Activated T-helper 2 cell treated with anti-CD3 and anti-CD28 coated beads, Interferon-gamma antibody, Interleukin-2, Interleukin-4, amounts not matched to agents 10 μg/mL and 5 μg/mL and 100 μg/mL, durations not matched to agents 14 hours and 24 hours and 36 hours (primary cell): ENCODE measurements at regions not wholly inside any gene's neighbourhood (a gene's known extent, or its start where the extent isn't known, plus 50 kb on each side); places are given as distances from the start of the nearest gene placed in this dataset.

Experiments used
- DNase-seq: peaks from one replicate; pipeline ENCODE4 v3.0.0; 2021; ENCODE audit warnings: low spot score
- H3K27ac Mint-ChIP-seq: one replicate; pipeline ENCODE4 v1.8.0; 2021; ENCODE audit warnings: mixed read lengths
- H3K27me3 Mint-ChIP-seq: one replicate; pipeline ENCODE4 v1.8.0; 2021; ENCODE audit warnings: low read depth, mixed read lengths
- H3K36me3 Mint-ChIP-seq: one replicate; pipeline ENCODE4 v1.8.0; 2021; ENCODE audit warnings: low read depth, mixed read lengths
- H3K4me1 Mint-ChIP-seq: one replicate; pipeline ENCODE4 v1.8.0; 2021; ENCODE audit warnings: low read depth, mixed read lengths
- H3K4me3 Mint-ChIP-seq: one replicate; pipeline ENCODE4 v1.8.0; 2021; ENCODE audit warnings: low read depth, mild to moderate bottlenecking, moderate library complexity, mixed read lengths
- H3K9me3 Mint-ChIP-seq: one replicate; pipeline ENCODE4 v1.8.0; 2021; ENCODE audit warnings: mixed read lengths
- intact Hi-C: fragments of 100-400 bp; cut with micrococcal nuclease; formaldehyde crosslinking; loops from one replicate; pipeline ENCODE4 v1.15.1; 2023

GRCh38 chr10:36581237-36581636 is 544.2 kb upstream of the ANKRD30A start:
- intact Hi-C loops: no loop called here
- DNase-seq: no peak
- Mint-ChIP-seq H3K27me3 (no peaks in the 10 kb centered on the region), H3K4me3 (no peak overlapping the region), H3K9me3 (peaks cover 52% of the 10 kb centered on the region), H3K36me3 (no peaks in the 10 kb centered on the region), H3K4me1 (no peaks in the 10 kb centered on the region), H3K27ac (no peak overlapping the region)

- no peak overlapping the region for H3K4me3 Mint-ChIP-seq
- peaks cover 50% of the 10 kb centered on the region for H3K9me3 Mint-ChIP-seq
- intact Hi-C loops: no loop called here
- H3K27me3 Mint-ChIP-seq: no peaks in the 10 kb centered on the region
- H3K27ac Mint-ChIP-seq: no peak overlapping the region
- no peaks in the 10 kb centered on the region for H3K4me1 Mint-ChIP-seq
- H3K36me3 Mint-ChIP-seq: no peaks in the 10 kb centered on the region
- no peak for DNase-seq
These were observed 547.1 kb upstream of the ANKRD30A start for GRCh38 chr10:36578306-36578705.

DNA sequence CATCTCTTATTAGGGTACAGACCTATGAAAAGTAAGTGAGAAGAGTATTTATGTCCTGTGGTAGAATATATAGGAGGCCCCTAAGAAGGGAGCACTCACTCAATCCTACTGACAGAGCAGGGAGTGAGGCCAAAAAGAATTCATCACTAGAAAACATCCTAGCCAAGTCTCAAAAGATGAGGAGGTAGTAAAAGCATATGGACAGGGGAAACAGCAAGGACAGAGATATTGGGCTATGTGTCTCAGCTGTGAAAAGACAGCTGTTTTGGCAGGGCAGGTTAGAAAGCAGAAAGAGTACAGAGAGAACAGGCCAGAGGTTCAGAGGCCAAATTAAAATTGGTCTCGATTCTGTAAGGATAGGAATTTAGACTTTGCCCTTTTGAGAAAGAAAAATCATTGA is 548.3 kb upstream of the ANKRD30A start:
- H3K4me1 Mint-ChIP-seq: no peaks in the 10 kb centered on the region
- DNase-seq: no peak
- intact Hi-C loops: no loop called here
- no peak overlapping the region for H3K27ac Mint-ChIP-seq
- H3K36me3 Mint-ChIP-seq: no peaks in the 10 kb centered on the region
- no peaks in the 10 kb centered on the region for H3K27me3 Mint-ChIP-seq
- no peak overlapping the region for H3K4me3 Mint-ChIP-seq
- H3K9me3 Mint-ChIP-seq: peaks cover 42% of the 10 kb centered on the region

DNA sequence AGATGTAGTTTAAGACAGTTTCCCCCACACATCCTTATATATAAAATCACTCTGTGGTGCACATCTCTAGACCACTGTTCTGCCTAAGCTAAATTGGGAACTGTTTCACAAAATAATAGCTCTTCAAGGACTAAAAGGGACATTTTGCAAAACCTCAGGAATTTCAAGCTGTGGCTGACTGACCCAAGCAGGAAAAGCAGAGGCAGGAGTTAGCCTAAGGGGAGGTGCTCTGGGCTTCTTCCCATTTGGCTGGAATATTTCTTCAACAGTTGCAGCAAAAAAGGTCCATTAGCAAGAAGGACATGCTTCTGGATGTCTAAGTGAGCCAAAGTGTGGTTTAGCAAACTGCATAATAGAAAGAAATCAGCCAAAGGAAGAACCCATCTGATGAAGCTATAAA is 551.2 kb upstream of the ANKRD30A start:
- DNase-seq: no peak
- no peak overlapping the region for H3K4me3 Mint-ChIP-seq
- no peaks in the 10 kb centered on the region for H3K36me3 Mint-ChIP-seq
- no peaks in the 10 kb centered on the region for H3K27me3 Mint-ChIP-seq
- H3K4me1 Mint-ChIP-seq: no peaks in the 10 kb centered on the region
- intact Hi-C loops: no loop called here
- H3K9me3 Mint-ChIP-seq: peaks cover 33% of the 10 kb centered on the region
- H3K27ac Mint-ChIP-seq: no peak overlapping the region

- intact Hi-C loops: no loop called here
- Mint-ChIP-seq H3K4me1 (no peaks in the 10 kb centered on the region), H3K27me3 (no peaks in the 10 kb centered on the region), H3K9me3 (peaks cover 32% of the 10 kb centered on the region), H3K27ac (no peak overlapping the region), H3K36me3 (no peaks in the 10 kb centered on the region), H3K4me3 (no peak overlapping the region)
- DNase-seq: no peak
These were observed 552.2 kb upstream of the ANKRD30A start for GRCh38 chr10:36573246-36573645.

GRCh38 chr10:36564433-36564832 is 561.0 kb upstream of the ANKRD30A start:
- Mint-ChIP-seq H3K4me3 (no peak overlapping the region), H3K27me3 (no peaks in the 10 kb centered on the region), H3K4me1 (no peaks in the 10 kb centered on the region), H3K9me3 (peaks cover 25% of the 10 kb centered on the region), H3K36me3 (no peaks in the 10 kb centered on the region), H3K27ac (no peak overlapping the region)
- intact Hi-C loops: no loop called here
- no peak for DNase-seq

GRCh38 chr10:36559412-36560400 is 565.7 kb upstream of the ANKRD30A start:
- Mint-ChIP-seq H3K4me3 (no peak overlapping the region), H3K4me1 (no peaks in the 10 kb centered on the region), H3K9me3 (peaks cover 20% of the 10 kb centered on the region), H3K27me3 (no peaks in the 10 kb centered on the region), H3K27ac (no peak overlapping the region), H3K36me3 (no peaks in the 10 kb centered on the region)
- no peak for DNase-seq
- intact Hi-C loops: no loop called here

GRCh38 chr10:36556468-36556867 is 568.9 kb upstream of the ANKRD30A start:
- H3K36me3 Mint-ChIP-seq: no peaks in the 10 kb centered on the region
- H3K9me3 Mint-ChIP-seq: peaks cover 24% of the 10 kb centered on the region
- H3K27ac Mint-ChIP-seq: no peak overlapping the region
- H3K4me3 Mint-ChIP-seq: no peak overlapping the region
- H3K4me1 Mint-ChIP-seq: no peaks in the 10 kb centered on the region
- no peaks in the 10 kb centered on the region for H3K27me3 Mint-ChIP-seq
- no peak for DNase-seq
- intact Hi-C loops: no loop called here

DNA sequence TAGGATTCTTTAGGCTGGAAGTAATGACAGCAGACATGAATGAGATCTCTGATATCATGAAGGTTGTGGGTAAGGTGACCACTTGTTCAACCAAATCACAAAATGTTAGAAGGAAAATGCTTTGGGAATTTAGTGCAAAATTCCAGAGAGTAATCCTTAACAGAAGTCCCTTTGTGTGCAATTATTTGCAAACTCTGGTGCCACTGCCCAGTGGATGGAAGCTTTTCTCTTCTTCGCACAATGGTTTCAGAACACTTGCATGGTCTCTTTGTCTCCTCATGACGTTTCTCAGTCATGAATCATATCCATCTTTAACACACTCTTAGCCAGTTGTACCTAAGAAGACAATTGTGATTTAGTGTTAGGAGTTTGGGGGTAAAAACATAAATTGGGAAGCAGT is 570.4 kb upstream of the ANKRD30A start:
- Mint-ChIP-seq H3K4me3 (no peak overlapping the region), H3K27ac (no peak overlapping the region), H3K27me3 (no peaks in the 10 kb centered on the region), H3K4me1 (no peaks in the 10 kb centered on the region), H3K9me3 (peaks cover 30% of the 10 kb centered on the region), H3K36me3 (no peaks in the 10 kb centered on the region)
- intact Hi-C loops: no loop called here
- DNase-seq: no peak

GRCh38 chr10:36547965-36548364 is 577.4 kb upstream of the ANKRD30A start:
- DNase-seq: no peak
- H3K9me3 Mint-ChIP-seq: peaks cover 34% of the 10 kb centered on the region
- no peaks in the 10 kb centered on the region for H3K36me3 Mint-ChIP-seq
- no peaks in the 10 kb centered on the region for H3K4me1 Mint-ChIP-seq
- intact Hi-C loops: no loop called here
- H3K4me3 Mint-ChIP-seq: no peak overlapping the region
- H3K27me3 Mint-ChIP-seq: no peaks in the 10 kb centered on the region
- no peak overlapping the region for H3K27ac Mint-ChIP-seq

DNA sequence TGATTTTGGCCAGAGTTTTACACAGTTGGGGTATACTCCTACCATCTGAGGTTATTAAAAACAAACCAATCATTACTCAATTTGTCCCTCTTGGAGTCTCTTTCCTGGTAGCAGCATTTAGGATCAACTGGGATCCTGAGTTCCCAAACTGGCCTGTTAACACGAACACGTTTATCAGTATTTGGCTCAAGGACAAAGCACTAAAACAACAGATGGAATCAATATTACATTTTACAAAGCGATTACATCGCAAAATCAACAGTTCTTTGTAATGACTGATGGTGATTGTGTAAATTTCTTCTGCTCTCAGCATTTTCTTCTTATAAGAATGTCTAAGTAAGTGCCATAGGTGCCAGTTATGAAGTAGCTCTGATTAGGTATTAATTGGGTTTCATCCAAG is 582.9 kb upstream of the ANKRD30A start:
- no peaks in the 10 kb centered on the region for H3K27me3 Mint-ChIP-seq
- DNase-seq: no peak

DNA sequence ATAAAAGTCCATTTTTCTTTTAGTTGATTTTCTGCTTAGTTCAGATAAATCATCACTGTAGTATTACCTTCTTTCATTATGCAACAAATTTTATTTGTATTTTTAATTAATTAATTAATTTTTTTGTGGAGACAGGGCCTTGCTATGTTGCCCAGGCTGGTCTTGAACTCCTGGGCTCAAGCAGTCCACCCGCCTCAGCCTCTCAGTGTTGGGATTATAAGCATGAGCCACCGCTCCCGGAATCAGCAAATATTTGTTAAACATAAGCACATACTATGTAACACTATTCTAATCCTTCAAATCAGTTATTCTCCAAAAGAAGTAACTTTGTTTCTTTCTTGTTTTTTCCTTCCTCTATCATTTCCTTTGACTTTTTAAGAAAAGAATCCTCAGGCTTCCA is 584.8 kb upstream of the ANKRD30A start:
- Mint-ChIP-seq H3K9me3 (peaks cover 7% of the 10 kb centered on the region), H3K27ac (no peak overlapping the region), H3K4me1 (no peaks in the 10 kb centered on the region), H3K36me3 (no peaks in the 10 kb centered on the region), H3K27me3 (no peaks in the 10 kb centered on the region), H3K4me3 (no peak overlapping the region)
- DNase-seq: no peak
- intact Hi-C loops: no loop called here

More for the DNA sequence above, 582.9 kb upstream of the ANKRD30A start:
- H3K9me3 Mint-ChIP-seq: peaks cover 15% of the 10 kb centered on the region
- no peak overlapping the region for H3K4me3 Mint-ChIP-seq
- intact Hi-C loops: no loop called here
- H3K4me1 Mint-ChIP-seq: no peaks in the 10 kb centered on the region
- H3K36me3 Mint-ChIP-seq: no peaks in the 10 kb centered on the region
- no peak overlapping the region for H3K27ac Mint-ChIP-seq

DNA sequence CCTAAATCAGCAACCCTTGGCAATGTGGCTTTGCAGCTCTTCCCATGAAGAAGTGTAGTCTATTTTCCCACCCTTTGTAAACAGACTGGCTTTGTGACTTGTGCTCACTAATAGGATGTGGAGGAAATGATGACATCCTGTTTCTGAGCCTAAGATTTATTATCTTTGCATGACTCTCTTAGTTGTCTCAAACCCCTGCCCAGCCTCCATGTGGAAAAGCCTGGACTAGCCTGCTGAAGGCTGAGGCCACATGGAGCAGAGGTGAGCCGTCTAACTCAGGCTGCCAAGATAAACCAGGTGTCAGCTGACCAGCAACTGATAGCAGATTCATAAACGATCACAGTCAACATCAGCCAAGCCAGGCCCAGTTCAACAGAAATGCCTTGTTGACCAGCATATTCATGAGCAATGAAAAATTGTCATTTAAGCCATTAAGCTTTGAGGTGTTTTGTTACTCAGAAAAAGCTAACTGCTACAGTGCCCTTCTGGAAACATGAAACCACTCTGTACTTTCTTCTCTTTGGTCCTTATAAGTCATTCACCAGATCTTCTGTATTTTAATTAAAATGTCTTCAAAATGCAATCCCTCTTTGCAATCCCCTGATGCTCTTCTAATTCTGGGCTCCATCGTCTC is 586.3 kb upstream of the ANKRD30A start:
- DNase-seq: no peak
- peaks cover 11% of the 10 kb centered on the region for H3K9me3 Mint-ChIP-seq
- no peaks in the 10 kb centered on the region for H3K4me1 Mint-ChIP-seq
- no peaks in the 10 kb centered on the region for H3K36me3 Mint-ChIP-seq
- intact Hi-C loops: no loop called here
- no peaks in the 10 kb centered on the region for H3K27me3 Mint-ChIP-seq
- no peak overlapping the region for H3K4me3 Mint-ChIP-seq
- H3K27ac Mint-ChIP-seq: no peak overlapping the region
